Esophagus squamous epithelium (tissue), 4 donors: ENCODE measurements at regions not wholly inside any gene's neighbourhood (a gene's known extent, or its start where the extent isn't known, plus 50 kb on each side); places are given as distances from the start of the nearest gene placed in this dataset.

Source experiments
- CTCF ChIP-seq, 6 experiments: fragments of 450-650 bp in 4 of 6; fragments of 200-600 bp in 2 of 6; sonication (generic) in 2 of 6; IDR thresholded peaks; one replicate each; pipeline ENCODE4 v1.5.1; 2016 to 2019; ENCODE audit warnings: antibody characterized with exemption in 6 of 6, mild to moderate bottlenecking in 4 of 6, moderate library complexity in 4 of 6
- POLR2A ChIP-seq, 4 donors: fragments of 450-650 bp; IDR thresholded peaks; one replicate each; pipeline ENCODE4 v1.6.1; 2017; ENCODE audit warnings: antibody characterized with exemption in 4 of 4, mild to moderate bottlenecking in 4 of 4, moderate library complexity in 3 of 4

- TF ChIP-seq CTCF (IDR thresholded peaks at IDR 0.05) (no peak), POLR2A (IDR thresholded peaks at IDR 0.05) (no peak)
Observed at GRCh38 chr2:128501006-128501690, 182.5 kb upstream of the HS6ST1 start.
